NCI-H748 (cell line): ENCODE measurements at regions not wholly inside any gene's neighbourhood (a gene's known extent, or its start where the extent isn't known, plus 50 kb on each side); places are given as distances from the start of the nearest gene placed in this dataset.
A peak's percentile ranks its signal among the peaks of the same experiment; 100 is the strongest.

Experiments used
- DNase-seq: peaks from one replicate; lab custom pipeline; 2025; ENCODE audit not compliant: unreplicated experiment; lab: John Stamatoyannopoulos, UW

DNA sequence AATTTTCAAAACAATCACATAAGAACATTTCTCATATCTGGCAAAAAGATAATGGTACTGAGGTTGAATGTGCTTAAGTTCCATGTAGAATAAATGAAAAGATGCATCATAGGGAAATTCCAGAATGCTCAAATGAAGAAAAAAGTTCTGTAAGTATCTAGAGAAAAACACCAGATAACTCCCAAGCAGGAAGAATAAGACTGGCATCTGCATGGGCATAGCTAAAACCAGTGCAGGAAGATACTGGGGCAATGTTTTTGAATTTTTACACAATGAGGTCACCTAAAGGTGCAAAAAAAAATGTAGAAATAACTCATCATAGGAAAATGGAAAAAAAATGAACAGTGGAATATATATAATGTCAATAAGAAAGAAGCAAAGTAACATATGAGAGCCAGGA is 275.2 kb downstream of the BAMBI start:
- no peak for DNase-seq

DNA sequence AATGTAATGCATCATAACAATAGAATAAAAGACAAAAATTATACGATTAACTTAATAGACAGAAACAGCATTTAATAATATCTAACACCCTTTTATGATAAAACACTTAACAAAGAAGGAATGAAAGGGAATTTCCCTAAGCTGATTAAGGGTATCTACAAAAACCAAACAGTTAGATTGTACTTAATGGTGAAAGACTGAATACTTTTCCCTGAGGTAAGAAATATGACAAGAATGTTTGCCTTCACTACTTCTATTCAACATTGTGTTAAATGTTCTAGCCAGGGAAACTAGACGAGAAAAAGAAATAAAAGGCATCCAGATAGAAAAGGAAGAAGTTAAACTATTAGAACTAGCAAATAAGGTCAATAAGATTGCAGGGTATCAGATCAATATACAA is 276.9 kb downstream of the BAMBI start:
- no peak for DNase-seq

DNA sequence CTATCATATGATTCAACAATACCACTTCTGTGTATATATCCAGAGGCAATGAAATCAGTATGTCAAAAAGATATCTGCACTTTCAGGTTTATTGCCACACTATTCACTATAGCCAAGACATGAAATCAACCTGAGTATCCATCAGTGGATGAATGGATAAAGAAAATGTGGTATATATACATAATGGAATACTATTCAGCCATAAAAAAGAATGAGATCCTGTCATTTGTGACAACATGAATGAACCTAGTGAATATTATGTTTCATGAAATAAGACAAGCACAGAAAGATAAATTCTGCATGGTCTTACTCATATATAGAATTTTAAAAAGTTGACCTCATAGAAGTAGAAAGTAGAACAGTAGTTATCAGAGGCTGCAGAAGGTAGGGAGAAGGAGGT is 281.1 kb downstream of the BAMBI start:
- DNase-seq, result no peak

DNA sequence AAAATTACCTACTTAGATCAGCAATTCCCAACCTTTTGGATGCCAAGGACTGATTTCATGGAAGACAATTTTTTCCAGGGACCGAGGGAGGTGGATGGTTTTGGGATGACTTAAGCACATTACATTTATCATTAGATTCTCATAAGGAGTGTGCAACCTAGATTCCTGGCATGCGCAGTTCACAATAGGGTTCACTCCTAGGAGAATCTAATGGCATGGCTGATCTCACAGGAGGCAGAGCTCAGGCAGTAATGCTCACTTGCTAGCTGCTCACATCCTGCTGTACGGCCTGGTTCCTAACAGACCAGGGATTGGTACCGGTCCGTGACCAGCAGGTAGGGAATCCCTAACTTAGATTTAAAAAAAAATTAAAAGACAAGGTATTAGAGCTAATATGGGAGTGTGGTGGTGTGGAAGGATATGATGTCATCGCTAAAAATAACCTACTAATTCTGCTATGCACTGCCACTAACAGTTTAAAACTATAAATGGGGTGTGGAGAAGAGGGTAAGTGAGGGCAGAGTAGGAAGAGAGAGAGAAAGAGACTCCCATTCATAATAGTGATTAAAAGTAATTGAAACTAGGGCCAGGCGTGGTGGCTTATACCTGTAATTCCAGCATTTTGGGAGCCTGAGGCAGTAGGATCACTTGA is 282.7 kb downstream of the BAMBI start:
- DNase-seq, result no peak

DNA sequence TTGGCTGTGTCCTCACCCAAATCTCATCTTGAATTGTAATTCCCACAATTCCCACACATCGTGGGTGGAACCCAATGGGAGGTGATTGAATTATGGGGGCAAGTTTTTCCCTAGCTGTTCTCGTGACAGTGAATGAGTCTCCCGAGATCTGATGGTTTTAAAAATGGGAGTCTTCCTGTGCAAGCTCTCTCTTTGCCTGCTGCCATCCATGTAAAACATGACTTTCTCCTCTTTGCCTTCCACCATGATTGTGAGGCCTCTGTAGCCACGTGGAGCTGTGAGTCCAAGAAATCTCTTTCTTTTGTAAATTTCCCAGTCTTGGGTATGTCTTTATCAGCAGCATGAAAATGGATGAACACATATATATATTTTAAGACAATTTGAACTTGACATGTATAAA is 285.4 kb downstream of the BAMBI start:
- DNase-seq, result no peak

DNA sequence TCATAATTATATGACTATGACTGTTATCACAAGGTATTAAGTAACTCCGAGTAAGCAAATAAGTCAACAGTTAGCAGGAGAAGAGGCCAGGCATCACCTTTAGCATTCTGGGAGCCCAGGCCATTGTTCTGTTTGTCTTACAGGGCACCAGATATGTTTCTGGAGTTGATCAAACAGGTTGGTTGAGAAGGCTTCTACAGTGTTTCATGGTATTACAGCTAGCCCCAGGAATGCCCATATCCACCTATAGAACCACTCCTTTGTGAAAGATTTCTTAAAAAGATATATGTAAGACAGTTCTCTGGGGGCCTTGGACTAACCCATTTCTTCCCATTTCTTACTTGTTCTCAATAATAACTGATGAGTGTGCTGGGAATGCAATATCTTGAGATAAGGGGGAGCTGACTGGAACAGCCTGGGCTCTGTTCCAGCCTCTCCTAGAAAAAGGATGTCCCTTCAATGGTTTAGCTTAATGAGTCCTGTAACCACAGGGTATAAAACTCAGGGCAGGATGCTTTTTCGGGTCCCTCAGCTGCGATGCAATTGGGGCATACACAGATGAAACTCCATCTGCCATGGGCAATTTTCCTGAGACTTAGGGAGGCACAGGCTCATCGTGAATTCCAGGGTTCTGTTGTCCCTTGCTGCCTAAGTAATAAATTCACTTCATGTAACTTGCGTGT is 286.4 kb downstream of the BAMBI start:
- DNase-seq, result no peak

DNA sequence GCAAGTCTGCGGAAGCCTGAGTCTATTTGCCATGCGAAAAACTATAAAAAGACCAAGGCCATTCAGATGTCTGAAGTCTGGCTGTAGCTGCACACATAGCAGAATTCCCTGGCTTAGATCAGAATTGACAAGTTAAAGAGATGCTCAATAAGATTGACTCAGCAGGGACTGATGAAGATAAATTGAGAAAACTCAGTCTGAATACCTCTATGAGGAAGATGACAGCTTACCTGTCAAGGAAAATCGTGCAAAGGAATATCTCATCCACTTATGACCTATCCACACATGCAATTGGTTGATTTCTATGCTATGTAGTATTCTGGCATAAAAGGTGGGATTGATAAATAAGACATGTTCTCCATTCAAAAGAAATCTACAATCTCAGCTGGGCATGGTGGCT is 288.6 kb downstream of the BAMBI start:
- no peak for DNase-seq

DNA sequence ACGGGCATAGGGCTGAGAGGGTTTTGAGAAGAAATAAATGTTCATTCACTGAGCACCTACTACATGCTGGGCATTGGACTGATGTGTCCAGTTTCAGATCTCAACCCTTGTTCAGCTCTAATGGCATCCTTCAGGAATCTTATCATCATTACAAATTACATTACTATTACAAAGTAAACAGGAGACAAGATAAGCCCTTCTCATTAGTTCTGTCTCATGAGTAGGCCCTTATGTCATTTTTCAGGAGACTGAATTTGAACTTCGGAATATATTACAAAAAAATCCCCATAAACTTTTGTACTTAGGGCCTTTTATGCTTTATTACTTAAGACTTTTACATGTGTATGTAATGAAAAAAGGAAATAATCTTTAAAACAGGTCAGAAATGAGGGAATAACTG is 289.7 kb downstream of the BAMBI start:
- DNase-seq, result no peak

DNA sequence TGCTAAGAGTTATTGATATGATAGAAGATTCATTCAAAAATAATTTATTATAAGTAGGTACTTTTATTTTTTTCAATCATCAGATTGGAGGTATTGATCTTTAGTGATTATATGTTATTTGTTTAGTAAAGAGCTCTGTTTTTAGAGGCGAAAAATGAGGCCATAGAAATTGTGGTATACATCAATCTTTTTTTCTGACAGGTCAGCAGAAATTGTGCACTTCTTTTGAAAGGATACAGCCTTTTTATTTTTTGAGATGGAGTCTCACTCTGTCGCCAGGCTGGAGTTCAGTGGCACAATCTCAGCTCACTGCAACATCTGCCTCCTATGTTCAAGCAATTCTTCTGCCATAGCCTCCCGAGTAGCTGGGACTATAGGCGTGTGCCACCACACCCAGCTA is 292.1 kb downstream of the BAMBI start:
- DNase-seq, result no peak

DNA sequence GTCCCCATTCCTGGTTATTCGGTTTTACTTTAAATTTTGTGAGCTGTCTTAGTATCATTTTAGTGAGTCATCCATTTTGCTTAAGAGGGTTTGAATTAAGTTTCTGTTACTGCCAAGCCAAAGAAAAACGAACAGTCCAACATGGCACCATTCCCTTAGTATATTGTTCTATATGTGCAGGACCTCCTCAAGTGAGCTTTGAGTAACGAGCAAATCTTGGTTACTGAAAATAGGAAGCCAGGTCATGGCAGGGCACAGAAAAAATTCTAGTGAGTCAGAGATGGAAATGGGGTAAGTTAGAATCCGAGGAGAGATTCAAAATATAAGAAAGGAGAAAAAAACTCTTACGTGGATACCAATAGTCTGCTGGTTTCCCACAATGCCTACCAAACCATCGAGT is 292.9 kb downstream of the BAMBI start:
- no peak for DNase-seq

DNA sequence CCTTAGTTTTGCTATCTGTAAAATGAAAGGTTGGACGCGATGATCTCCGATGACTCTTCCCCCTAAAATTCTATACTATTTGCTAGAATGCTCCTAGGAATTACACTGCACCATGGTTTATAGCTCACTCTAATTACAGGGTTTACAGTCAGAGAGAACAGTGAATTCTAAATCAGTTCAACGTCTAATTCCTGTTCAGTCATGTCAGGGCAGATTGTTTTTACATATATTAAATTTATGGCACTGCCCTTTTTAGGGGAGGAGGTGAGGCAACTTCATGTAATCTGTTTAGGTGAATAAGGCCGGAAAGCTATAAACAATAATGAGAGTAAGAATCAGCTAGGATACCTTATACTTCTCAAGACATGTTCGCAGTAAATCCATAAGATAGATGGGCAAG is 293.9 kb downstream of the BAMBI start:
- no peak for DNase-seq

DNA sequence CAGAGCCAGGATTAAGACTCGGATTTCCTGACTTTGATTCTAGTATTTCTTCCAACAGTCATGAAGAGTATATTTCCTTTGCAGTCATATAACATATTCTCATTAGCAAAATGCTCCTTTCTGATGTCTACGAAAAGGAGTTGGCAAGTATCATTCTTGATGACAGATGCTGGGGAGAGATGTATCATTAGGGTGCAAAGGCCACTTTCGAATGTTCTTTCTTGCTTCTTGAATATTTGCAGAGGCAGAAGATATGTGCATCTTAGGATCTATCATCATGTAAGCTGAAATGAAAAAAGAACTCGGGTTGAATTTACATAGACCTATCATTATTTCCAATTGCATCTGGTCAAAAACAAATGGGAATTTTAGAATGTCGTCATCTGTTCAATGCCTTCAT is 294.4 kb downstream of the BAMBI start:
- DNase-seq, result no peak

DNA sequence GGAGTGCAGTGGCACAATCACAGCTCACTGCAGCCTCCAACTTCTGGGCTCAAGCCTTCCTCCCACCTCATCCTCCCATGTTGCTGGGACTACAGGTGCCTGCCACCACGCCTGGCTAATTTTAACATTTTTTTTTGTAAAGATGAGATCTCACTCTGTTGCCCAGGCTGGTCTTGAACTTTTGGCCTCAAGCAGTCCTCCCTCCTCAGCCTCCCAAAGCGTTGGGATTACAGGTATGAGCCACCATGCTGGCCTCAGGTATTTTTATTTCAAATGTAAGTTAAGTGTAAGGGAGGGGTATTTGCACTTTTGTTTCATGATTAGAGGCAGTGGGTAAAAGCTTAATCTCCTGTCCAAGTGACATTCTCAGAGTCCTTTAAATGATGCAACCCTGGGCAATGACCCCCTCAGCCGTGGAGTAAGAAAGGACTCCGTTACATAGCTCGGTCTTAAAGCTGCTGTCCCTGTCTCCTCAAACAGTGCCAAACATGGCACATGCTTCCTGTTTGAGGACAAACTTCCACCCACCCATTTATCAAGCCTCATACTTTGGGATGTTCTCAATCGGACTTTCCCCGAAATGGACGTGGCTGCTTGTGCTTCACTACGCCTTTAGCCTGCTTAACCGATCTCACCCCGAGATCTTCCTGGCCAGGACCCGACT is 296.1 kb downstream of the BAMBI start:
- no peak for DNase-seq

DNA sequence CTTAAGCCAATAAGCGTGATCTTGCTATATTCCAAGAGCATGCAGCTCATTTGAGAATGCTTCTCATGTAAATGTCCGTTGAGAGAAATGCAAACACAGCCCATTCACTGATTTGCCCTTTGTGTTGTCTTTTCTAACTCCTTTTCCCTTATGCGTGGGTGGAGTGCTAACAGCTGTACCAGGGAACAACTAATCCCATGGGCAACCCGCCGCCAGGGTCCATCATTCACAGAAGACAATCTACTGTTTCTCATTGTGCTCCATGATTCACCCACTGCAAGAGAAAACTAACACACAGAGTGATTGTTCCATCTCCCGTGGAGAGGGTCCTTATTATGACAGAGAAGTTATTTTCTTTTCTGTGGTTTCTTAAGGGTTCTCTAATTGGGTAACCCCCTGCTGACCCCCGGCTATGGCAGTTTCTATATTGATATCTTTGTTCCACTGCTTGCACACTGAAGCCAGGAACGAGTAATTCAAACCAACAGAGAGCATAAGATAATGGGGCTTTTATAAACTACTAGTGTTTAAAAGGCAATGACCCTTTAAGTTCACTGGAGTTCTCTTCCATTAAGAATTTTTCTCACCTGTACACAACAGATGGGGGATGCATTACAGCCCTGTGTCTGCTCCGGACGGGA is 298.7 kb downstream of the BAMBI start:
- DNase-seq, result peak; percentile 95

DNA sequence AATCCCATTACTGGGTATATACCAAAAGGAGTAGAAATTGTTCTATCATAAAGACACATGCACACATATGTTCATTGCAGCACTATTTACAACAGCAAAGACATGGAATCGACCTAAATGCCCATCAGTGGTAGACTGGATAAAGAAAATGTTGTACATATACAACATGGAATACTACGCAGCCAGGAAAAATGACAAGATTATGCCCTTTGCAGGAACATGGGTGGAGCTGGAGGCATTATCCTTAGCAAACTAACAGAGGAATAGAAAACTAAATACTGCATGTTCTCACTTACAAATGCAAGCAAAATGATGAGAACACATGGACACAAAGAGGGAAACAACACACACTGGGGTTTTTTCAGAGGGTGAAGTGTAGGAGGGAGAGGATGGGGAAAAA is 300.2 kb downstream of the BAMBI start:
- DNase-seq, result no peak

DNA sequence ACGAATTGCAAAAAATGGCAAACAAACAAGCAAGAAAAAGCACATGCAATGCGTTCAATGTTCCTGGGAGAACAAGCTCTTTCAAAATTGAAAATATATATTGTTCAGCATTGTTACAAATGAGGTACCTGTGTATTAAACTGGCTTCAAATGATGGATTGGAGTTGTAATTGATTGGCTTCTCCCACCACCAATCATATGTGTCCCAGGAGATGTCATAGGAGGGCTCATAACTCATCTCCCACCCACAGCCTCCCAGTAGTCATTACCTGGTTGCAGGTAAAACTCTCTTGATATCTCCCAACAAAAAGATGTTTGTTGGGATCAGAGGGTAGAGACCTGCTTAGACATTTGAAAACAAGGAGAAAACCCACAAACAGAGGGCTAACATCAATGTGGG is 302.9 kb downstream of the BAMBI start:
- no peak for DNase-seq

DNA sequence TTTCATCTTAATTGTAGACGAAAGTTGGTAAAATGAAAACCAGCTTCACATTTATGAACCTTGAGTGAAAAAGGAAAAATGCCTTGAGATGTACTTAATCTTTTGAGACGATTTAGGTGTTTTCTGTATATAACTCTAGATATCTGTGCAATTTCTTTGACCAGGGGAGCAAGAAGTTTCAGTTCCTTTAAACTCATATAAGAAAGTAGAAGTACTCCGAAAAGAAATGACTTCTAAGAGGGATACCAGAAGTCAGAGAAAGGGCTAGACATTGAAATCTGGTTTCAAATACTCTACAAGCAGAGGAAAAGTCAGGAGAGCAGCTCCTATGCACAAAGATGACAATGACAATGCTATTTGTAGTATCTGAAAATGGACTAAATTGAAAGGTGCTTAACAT is 303.7 kb downstream of the BAMBI start:
- DNase-seq, result no peak

DNA sequence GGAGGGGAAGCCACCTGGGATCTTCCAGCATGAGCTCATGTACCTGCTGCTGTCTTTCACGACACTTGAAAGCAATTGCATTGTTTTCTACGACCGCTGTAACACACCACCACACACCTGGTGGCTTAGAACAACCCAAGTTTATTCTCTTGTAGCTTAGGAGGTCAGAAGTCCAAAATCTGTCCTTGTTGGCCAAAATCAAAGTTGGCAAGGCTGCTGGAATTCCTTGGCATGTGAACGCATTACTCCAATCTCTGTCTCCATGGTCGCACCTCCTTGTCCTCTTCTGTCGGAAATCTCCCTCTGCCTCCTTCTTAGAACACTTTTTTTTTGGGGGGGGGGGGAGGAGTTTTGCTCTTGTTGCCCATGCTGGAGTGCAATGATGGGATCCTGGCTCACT is 305.7 kb downstream of the BAMBI start:
- DNase-seq, result no peak

DNA sequence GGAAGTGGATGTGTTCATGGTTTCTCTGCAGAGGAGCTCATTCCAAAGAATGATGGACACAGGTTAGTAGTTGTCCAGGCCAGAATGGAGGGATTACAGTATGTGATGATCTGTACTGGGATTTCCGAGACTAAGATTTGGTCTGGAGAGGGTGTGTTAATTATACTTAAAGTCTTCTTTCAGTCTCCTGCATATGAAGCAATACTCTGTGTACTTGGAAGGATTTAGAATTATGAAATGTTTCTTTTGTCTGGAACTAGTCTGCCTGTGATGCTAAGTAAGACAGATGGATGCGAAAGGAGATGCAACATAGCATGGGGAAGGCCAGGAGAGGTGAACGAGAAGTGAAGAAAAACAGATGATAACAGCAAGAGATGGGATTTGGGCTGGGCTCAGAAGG is 305.1 kb upstream of the LYZL1 start:
- DNase-seq, result no peak

DNA sequence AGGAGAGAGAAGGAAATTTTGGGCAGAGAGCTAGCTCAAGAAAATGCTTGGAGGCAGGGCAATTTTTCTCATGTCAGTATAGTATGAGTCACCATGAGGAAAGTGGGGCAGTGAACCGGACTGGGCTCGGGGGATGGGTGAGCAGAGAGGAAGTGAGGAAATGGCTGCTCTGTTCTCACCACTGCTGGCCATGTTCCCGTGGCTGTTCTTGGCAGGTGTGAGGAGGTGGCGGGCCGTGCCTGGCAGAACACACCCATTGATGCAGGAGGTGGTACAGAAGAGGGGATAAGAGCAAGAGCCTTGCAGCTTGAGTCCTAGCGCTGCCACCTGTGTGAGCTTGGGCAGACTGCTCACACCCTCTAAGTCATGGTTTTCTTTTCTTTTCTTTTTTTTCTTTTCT is 304.4 kb upstream of the LYZL1 start:
- peak; percentile 62 for DNase-seq

DNA sequence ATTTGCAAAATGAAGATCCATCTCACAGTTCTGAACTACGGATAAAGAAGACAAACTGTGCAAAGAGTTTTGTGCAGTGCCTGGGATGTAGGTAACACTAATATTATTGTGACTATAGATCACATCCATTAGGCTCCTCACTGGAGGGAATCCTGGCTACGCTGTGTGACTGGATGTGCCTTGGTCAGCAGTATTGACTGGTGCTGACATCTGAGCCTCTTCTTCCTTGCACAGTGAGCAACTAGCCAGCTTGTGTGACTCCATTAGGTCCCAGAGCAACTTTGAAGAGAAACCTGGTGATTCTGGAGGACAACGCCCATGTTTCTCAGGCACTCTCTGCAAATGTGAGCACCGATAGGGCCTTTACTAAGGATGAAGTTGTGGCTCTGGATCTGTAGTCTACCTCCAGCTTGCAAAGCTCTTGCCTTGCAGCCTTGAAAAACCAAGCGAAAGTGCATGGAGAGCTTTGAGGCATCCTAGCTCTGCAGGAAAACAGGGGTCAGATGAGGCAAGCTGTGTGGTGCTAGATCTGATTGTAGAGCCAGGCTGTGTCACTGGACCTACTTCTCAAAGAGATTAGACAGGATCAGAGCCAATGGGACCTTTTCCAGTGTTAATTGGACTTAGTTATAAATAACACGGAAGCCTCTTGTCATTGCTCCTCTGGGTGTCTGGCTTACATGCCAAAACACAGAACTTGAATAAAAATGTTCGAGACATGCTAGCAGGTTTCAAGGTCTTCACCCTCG is 303.6 kb upstream of the LYZL1 start:
- no peak for DNase-seq
